GM06990 (cell line): ENCODE measurements at regions not wholly inside any gene's neighbourhood (a gene's known extent, or its start where the extent isn't known, plus 50 kb on each side); places are given as distances from the start of the nearest gene placed in this dataset.

Experiments
- DNase-seq: peaks from one replicate; pipeline ENCODE4 v3.0.0-alpha.2; 2011; ENCODE audit not compliant: insufficient read length; ENCODE audit errors: extremely low read depth
- H3K27me3 ChIP-seq: replicated peaks from 2 replicates; pipeline ENCODE4 v1.6.0; 2011; ENCODE audit warnings: low read length; ENCODE audit not compliant: control insufficient read depth, insufficient read depth
- H3K36me3 ChIP-seq: 2 replicates; pipeline ENCODE4 v1.5.1; 2011; ENCODE audit warnings: low read length; ENCODE audit not compliant: control insufficient read depth, insufficient read depth
- H3K4me3 ChIP-seq: replicated peaks from 2 replicates; pipeline ENCODE4 v1.5.1; 2011; ENCODE audit warnings: low read depth, mild to moderate bottlenecking, control low read depth, low read length
- TF ChIP-seq, protein P1 (sequence below): IDR thresholded peaks from 2 replicates; pipeline ENCODE4 v1.5.1; 2011; ENCODE audit warnings: low read length, control low read depth, mild to moderate bottlenecking, inconsistent platforms; ENCODE audit not compliant: insufficient read depth, poor library complexity, severe bottlenecking

DNA sequence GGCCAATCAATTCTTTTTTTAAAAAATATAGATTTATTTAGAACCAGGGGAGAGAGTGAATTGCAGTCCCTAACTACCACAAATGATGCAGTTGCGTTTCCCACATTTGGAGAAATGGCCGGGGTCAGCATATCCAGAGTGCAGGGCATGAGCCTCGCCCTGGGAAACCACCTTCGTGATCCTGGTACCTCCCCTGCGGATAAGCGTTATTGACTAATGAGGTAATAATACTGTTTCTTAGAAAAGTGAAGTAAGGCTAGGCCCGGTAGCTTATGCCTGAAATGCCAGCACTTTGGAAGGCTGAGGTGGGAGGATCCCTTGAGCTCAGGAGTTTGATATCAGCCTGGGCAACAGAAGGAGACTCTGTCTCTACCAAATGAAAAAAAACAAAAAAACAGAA is 111.5 kb upstream of the SLC45A1 start:
- TF ChIP-seq, protein P1, sequence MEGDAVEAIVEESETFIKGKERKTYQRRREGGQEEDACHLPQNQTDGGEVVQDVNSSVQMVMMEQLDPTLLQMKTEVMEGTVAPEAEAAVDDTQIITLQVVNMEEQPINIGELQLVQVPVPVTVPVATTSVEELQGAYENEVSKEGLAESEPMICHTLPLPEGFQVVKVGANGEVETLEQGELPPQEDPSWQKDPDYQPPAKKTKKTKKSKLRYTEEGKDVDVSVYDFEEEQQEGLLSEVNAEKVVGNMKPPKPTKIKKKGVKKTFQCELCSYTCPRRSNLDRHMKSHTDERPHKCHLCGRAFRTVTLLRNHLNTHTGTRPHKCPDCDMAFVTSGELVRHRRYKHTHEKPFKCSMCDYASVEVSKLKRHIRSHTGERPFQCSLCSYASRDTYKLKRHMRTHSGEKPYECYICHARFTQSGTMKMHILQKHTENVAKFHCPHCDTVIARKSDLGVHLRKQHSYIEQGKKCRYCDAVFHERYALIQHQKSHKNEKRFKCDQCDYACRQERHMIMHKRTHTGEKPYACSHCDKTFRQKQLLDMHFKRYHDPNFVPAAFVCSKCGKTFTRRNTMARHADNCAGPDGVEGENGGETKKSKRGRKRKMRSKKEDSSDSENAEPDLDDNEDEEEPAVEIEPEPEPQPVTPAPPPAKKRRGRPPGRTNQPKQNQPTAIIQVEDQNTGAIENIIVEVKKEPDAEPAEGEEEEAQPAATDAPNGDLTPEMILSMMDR = no peak
- Histone ChIP-seq H3K4me3 (no peak overlapping the region), H3K27me3 (peaks cover 2% of the 10 kb centered on the region; the same call in 1 of the 2 replicates), H3K36me3 (no peaks in the 10 kb centered on the region)
- DNase-seq = no peak

DNA sequence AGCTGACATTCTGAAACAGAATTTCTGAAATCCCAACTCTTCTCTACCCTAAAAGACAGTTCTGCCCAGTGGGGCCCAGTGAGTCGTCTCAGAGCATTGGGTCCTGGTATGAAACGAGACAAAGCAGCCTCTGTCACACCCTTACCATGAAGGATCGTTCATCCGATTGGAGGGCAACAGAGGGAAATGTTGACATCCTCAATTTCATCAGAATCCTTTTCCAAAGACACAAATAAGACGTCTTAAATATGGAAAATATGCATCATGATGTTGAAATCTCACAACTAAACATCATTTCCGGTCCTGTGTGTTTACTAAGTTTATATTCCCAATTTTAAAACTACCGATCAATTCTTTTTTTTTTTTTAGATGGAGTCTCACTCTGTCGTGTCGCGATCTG is 112.1 kb upstream of the SLC45A1 start:
- H3K4me3 ChIP-seq = no peak overlapping the region
- DNase-seq = no peak
- TF ChIP-seq, protein P1 = no peak
- peaks cover 2% of the 10 kb centered on the region; the same call in 1 of the 2 replicates for H3K27me3 ChIP-seq
- H3K36me3 ChIP-seq = no peaks in the 10 kb centered on the region

DNA sequence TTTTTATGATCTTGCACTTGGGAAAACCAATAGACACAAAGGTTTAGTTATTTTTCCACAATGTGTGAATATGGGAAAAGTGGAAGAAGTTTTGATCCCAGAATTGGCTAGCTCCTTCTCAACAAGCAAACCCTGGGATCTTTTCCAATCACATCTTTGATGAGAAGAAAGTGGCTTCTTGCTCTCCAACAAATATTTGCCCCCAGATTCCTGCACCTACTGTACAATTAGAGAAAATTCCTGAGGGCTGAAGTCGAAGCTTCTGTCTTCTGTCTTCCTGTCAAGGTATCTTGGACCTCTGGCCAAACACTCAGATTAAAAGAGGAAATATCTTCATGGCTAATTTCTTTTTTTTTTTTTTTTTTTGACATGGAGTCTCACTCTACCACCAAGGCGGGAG is 113.1 kb upstream of the SLC45A1 start:
- peaks cover 2% of the 10 kb centered on the region; the same call in 1 of the 2 replicates for H3K27me3 ChIP-seq
- H3K36me3 ChIP-seq = no peaks in the 10 kb centered on the region
- TF ChIP-seq, protein P1 = no peak
- DNase-seq = no peak
- no peak overlapping the region for H3K4me3 ChIP-seq

DNA sequence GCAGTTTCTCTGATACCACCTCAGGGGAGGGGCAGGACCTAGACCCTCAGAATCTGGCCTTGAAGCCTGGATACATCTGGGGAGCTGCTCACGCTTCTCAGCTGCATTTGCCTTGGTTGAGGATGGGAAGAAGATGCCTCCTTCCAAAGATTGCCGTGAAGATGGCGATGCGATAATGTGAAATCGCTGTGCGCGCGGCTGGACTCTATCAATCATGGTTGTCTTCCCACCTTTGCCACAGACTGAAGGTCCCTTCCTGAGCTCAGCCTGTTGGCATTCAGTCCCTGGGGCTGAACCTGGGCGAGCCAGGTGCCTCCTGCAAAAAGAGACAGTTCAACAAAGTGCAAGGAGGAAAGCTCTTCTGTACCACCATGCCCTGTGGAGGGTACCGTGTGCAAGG is 114.4 kb upstream of the SLC45A1 start:
- H3K4me3 ChIP-seq = no peak overlapping the region
- peaks cover 2% of the 10 kb centered on the region; the same call in 1 of the 2 replicates for H3K27me3 ChIP-seq
- DNase-seq = no peak
- TF ChIP-seq, protein P1 = no peak
- no peaks in the 10 kb centered on the region for H3K36me3 ChIP-seq

DNA sequence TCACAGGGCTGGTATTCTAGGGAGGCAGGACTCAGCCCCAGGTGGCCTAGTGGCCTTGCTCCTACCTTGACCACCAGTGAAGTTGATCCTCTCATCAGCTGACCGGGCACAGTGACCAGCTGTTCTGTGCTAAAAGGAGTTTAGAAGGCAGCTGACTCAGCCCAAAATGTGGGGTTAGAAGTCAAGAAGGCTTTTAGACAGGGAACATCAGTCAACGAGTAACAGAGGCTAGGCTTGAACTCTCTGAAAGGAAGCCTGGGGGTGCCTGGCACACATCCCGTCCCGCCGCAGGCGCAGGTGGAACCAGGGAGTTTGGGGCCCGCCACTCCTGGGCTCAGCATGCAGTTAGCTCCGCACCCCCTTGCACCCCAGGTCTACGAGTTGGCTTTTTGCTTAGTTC is 114.9 kb upstream of the SLC45A1 start:
- H3K27me3 ChIP-seq = peaks cover 2% of the 10 kb centered on the region; the same call in 1 of the 2 replicates
- no peak for DNase-seq
- no peaks in the 10 kb centered on the region for H3K36me3 ChIP-seq
- TF ChIP-seq, protein P1 = no peak
- H3K4me3 ChIP-seq = no peak overlapping the region
